Cardiac fibroblast (primary cell): ENCODE measurements at regions not wholly inside any gene's neighbourhood (a gene's known extent, or its start where the extent isn't known, plus 50 kb on each side); places are given as distances from the start of the nearest gene placed in this dataset.
"Not testable (repeated sequence)": the region's sequence is repeated elsewhere in the genome, so short reads cannot be mapped to it uniquely, and the experiment has no call there.

ENCODE experiments used
- DNase-seq, 2 donors: peaks; one replicate each; pipeline versions ENCODE4 v3.0.0 to v3.0.0-alpha.2; 2010; ENCODE audit warnings: low read depth in 2 of 2
- H3K4me3 ChIP-seq, 2 donors: replicated peaks in 1 of 2; 1 replicate in 1 of 2; 2 replicates in 1 of 2; pipeline ENCODE4 v1.5.1; 2011; ENCODE audit warnings: low read depth in 2 of 2, low read length in 2 of 2, mild to moderate bottlenecking in 2 of 2, moderate library complexity in 1 of 2
- TF ChIP-seq, protein P1 (sequence below): IDR thresholded peaks from one replicate; pipeline ENCODE4 v1.5.1; 2011; ENCODE audit warnings: low read depth, mild to moderate bottlenecking, low read length, inconsistent platforms

GRCh38 chr2:52475590-52475989 lies 1292.0 kb upstream of the CHAC2 start:
- DNase-seq = no peak
- TF ChIP-seq, protein P1, sequence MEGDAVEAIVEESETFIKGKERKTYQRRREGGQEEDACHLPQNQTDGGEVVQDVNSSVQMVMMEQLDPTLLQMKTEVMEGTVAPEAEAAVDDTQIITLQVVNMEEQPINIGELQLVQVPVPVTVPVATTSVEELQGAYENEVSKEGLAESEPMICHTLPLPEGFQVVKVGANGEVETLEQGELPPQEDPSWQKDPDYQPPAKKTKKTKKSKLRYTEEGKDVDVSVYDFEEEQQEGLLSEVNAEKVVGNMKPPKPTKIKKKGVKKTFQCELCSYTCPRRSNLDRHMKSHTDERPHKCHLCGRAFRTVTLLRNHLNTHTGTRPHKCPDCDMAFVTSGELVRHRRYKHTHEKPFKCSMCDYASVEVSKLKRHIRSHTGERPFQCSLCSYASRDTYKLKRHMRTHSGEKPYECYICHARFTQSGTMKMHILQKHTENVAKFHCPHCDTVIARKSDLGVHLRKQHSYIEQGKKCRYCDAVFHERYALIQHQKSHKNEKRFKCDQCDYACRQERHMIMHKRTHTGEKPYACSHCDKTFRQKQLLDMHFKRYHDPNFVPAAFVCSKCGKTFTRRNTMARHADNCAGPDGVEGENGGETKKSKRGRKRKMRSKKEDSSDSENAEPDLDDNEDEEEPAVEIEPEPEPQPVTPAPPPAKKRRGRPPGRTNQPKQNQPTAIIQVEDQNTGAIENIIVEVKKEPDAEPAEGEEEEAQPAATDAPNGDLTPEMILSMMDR = no peak

DNA sequence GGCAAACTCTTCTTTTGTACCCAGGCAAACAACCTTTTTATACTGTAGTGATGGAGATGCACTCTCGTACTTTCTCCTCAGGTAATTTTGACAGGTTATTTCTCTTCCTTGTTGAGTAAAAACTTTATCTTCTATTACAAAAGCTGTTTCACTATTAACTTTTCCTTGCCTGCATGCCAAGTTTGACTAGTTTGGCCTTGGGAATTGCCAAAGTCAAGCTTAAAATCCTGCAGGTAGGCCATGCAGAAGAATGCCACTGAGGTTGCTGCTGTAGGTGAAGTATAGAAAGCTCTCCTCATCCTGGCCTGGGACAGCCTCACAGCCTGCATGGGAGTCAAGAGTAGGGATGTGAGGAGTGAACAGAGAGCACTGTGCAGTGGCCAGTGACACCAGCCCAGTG lies 1293.5 kb upstream of the CHAC2 start:
- no peak overlapping the region for H3K4me3 ChIP-seq
- TF ChIP-seq, protein P1 = no peak
- no peak for DNase-seq

More at GRCh38 chr2:52475590-52475989, 1292.0 kb upstream of the CHAC2 start:
- H3K4me3 ChIP-seq = no peak overlapping the region

GRCh38 chr2:52473526-52473925 lies 1294.1 kb upstream of the CHAC2 start:
- DNase-seq = no peak
- TF ChIP-seq, protein P1 = no peak
- no peak overlapping the region for H3K4me3 ChIP-seq

DNA sequence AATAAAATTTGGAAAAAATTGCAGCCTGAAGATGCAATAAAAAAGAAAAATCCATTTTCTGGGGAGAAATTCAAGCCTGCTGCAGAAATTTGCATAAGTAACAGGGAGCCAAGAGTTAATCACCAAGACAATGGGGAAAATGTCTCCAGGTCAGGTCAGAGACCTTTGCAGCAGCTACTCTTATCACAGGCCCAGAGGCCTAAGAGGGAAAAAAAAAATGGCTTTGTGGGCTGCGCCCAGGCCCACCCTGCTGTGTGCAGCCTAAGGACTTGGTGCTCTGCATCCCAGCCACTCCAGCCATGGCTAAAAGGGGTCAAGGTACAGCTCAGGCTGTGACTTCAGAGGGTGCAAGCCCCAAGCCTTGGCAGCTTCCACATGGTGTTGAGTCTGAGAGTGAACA lies 1297.1 kb upstream of the CHAC2 start:
- DNase-seq, H3K4me3 ChIP-seq: not testable (repeated sequence)

- DNase-seq = no peak
- no peak overlapping the region for H3K4me3 ChIP-seq
- TF ChIP-seq, protein P1 = no peak
Measured at GRCh38 chr2:52467189-52467588, 1300.4 kb upstream of the CHAC2 start.

DNA sequence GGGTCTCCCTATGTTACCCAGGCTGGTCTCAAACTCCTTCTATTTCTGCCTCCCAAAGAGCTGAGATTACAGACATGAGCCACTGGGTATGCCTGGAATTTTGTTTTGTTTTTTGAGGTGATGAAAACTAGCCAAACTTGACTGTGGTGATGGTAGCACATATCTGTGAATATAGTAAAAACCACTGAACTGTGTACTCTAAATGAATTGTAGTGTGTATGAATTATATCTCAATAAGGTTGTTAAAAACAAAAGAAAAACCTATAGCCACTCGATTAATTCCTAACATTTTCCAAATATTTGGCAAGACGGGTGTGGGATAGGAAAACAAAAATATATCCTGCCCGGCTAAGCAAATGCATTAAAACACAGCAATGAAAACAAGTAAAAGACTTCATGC lies 1302.3 kb upstream of the CHAC2 start:
- no peak for DNase-seq
- H3K4me3 ChIP-seq = no peak overlapping the region
- TF ChIP-seq, protein P1 = no peak

DNA sequence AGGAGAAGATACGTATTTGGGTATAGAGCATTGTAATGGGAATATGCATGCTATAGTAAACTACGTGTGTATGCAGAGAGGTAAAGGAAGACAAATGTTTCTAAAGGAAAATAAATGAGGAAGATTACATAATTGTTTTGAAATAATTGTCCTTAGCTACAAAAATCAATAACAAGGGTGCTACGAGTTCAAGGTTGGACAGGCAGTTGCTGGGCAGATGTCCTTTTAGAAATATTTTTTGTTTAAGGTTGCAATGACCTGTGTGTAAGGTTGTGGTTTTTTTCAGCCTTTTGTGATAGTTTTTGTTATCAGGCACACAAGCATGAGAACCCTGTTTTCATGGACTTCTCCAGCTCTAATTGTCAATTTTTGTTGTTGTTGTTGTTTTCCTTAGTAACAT lies 1304.1 kb upstream of the CHAC2 start:
- TF ChIP-seq, protein P1 = no peak
- no peak for DNase-seq
- H3K4me3 ChIP-seq = no peak overlapping the region
